Medulla oblongata (tissue), 1 donor: ENCODE measurements at regions not wholly inside any gene's neighbourhood (a gene's known extent, or its start where the extent isn't known, plus 50 kb on each side); places are given as distances from the start of the nearest gene placed in this dataset.
"Not testable (repeated sequence)": the region's sequence is repeated elsewhere in the genome, so short reads cannot be mapped to it uniquely, and the experiment has no call there.

Experiments
- DNase-seq: peaks from one replicate; pipeline ENCODE4 v3.0.0-alpha.2; 2015; ENCODE audit errors: extremely low spot score

DNA sequence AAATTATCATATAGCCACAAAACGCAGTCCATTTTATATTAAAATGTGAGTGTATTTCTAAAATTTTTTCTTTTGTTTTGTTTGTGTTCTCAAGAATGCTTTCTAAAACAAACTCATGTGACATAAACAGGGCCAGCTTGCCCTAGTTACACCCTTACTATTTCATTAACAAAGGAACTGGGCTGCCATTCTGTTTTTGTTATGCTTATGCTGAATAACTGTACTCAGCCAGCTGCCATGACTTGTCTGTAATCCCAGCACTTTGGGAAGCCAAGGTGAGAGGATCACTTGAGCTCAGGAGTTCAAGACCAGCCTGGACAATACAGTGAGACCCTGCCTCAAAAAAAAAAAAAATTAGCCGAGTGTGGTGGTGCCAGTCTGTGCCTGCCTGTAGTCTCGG lies 66.0 kb upstream of the TMED7 start:
- DNase-seq, result not testable (repeated sequence)

DNA sequence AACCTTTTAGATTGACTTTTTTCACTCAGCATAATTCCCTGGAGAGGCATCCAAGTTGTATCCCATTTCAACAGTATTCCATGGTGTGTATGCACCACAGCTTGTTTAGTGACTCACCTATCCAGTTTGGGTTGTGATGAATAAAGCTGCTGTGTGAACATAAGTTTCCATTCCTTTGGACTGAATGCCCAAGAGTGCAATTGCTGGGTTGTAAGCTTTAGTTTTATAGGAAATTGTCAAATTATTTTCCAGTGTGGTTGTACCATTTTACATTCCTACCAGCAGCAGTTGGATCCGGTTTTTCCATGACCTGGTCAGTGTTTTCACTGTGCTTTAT lies 60.9 kb upstream of the TMED7 start:
- no peak for DNase-seq

DNA sequence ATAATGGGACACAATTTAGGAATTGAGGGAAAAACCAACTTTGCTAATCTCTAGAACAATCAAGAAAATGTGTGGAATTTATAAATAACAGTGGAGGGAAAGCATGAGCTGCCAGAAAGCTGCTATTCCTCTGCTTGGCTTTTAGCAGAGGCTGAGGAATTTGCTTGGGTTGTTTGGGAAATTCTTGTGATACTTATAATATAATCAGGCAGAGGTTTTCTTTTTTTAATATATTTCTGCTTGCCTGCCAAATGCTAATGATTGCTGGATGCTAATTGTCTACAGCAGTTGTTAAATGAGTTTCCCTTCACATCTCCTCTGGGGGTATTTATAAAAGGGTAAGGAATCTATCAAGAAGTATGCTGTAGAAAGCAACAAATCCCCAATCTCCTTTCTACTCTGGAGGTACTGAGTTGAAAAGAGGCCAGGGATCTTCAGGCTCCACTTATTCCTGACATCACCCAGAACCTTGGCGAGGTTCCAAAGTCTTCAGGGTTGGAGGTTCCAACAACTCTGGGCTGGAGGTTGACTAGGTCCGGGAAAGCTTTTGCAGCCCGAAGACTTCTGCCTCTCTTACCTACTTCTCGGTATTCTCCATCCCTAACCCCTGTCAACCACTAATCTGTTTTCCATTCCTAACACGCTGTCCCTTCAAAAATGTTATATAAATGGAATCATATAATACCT lies 60.4 kb upstream of the TMED7 start:
- peak; percentile 8 for DNase-seq

DNA sequence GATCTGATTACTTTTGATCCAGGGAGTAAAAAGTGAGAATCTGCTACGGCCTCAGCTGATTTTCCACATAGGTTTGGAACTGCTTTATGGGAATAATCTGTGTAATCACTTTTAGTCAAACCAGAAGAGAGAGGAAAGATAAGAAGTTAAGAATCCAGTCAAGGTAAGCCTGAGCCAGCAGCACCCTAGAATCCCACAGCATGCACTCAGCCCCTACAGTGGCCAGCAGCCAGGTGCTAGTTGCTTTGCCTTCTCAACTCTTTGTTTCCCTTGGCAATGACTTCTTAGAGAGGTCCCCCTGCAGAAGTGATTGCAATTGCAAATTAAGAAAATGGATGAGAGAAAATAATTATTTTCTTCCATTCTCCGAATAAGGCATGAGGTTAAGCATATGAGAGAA lies 59.7 kb upstream of the TMED7 start:
- no peak for DNase-seq

DNA sequence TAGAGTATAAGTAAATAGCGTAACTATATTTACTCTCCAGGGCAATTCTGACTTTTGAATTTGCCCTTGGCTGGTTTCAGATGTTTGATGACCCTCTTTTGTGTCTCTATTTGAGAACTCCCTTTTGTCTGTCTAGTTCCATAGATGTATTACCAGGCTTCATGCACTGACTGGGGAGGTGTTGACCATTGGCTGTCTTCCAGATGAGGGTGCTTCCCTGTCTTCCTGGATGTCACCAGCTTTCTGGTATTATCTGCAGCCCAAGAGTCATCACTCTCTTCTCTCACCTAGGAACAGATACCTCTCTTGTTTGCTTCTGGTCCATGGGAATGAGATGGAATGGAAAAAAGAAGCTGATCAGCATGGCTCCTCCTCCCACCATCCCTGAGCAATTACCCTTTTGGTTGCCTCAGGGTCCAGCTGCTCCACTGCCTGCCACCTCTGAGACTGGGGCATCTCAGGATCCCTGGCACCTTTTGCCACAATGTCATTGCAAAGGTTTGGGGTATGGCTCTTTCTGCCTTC lies 58.7 kb upstream of the TMED7 start:
- no peak for DNase-seq

DNA sequence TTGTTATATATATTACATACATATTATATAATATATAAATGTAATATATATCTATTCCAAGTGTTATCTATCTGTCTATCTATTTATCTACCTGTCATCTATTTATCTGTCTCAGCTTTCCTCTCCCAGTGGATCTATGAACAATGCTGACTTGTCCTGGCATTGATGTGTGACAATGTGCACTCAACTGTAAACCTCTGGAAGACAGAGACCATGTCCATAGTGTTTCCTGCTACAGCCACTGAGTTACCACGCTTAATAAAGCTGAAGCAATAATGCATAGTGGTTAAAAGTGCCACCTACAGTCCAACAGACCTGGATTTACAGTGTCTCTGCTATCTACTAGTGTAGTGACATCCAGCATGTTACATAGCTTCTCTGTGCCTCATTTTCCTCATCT lies 57.2 kb upstream of the TMED7 start:
- no peak for DNase-seq
